ENCODE measurements at regions not wholly inside any gene's neighbourhood (a gene's known extent, or its start where the extent isn't known, plus 50 kb on each side); places are given as distances from the start of the nearest gene placed in this dataset.

DNA sequence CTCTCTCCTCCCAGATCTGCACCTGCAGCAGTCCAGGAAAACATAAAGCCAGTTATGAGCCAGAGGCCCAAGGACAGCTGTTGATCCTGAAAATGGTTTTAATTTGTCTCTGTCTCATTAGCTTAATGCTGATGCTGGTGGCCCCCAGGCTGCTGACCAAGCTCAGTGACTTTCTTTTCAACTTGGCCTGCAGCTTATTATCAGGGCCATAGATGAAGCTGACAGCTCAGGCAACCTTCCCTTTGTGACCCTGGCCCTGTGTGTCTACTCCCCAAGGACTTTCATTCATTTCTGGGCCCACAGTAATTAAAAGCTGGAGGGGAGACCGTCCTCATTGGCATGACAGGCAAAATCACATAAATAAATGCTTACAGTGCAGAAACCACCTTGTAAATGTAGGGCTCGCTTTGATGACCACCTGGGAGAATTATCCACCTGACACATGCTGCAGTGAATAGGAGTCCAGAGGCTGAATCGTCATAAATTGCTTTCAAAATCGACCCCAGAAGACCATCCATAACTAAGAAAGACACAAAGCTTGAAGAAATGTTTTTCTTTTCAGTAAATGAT, 138.5 kb downstream of the NPY start:
- TF ChIP-seq, protein P1, sequence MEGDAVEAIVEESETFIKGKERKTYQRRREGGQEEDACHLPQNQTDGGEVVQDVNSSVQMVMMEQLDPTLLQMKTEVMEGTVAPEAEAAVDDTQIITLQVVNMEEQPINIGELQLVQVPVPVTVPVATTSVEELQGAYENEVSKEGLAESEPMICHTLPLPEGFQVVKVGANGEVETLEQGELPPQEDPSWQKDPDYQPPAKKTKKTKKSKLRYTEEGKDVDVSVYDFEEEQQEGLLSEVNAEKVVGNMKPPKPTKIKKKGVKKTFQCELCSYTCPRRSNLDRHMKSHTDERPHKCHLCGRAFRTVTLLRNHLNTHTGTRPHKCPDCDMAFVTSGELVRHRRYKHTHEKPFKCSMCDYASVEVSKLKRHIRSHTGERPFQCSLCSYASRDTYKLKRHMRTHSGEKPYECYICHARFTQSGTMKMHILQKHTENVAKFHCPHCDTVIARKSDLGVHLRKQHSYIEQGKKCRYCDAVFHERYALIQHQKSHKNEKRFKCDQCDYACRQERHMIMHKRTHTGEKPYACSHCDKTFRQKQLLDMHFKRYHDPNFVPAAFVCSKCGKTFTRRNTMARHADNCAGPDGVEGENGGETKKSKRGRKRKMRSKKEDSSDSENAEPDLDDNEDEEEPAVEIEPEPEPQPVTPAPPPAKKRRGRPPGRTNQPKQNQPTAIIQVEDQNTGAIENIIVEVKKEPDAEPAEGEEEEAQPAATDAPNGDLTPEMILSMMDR (IDR thresholded peaks at IDR 0.05): no peak

DNA sequence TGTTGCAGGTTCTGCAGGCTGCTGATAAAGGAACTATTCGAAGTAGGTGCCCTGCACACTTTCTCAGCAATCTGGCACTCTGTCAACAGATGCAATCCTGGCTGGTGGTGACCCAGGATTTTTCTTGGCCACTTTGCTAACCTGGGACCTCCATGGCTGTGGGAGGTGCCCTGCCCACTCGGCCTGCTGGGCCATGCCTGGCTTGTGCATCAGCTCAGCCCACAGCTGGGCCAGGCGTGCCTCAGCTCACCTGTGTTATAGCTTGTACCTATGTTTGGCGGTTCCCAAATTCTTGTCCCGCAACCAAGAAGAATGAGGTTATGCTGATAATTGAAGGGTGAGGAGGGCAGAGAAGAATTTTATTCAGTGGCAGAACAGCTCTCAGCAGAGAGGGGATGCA, 141.7 kb downstream of the NPY start:
- TF ChIP-seq, protein P1 (IDR thresholded peaks at IDR 0.05): no peak

DNA sequence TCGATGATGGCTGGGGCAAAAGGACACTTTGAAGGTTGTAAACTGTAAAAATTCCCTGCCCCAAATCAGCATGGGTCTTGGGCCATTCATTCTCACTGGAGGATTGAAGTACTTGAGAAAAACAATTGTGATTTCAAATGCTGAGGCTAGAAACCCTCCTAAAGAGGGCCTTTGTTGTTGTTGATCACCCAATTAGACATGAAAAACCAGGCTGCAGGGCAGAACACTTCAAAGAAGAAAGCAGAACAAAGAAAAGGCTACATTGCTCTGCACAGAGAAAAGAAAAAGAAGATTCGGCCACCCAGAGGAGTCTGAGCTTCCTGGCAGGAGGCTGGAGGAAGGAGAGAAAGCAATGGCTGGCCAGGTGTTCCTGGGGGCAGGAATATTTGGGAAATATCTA, 143.1 kb downstream of the NPY start:
- TF ChIP-seq, protein P1 (IDR thresholded peaks at IDR 0.05): no peak

DNA sequence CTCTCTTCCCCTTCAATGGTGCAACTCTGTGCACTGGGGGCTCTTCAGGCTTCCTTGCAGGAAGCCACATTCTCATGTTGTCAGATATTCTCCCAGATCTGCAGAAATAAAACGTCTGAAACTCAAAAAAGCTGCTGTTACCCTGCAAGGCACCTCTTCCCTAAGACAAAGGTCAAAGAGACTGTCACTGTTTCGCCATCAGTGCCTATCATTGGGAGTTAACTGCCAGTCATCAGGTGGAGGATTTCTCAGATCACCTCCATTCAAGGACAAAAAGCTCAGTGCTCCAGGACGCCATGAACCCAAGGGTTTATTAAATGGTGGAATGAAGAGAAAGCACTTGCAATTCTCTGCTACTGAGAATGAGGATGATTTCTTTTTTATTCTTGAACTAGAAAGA, 144.6 kb upstream of the PALS2 start:
- TF ChIP-seq, protein P1 (IDR thresholded peaks at IDR 0.05): no peak

DNA sequence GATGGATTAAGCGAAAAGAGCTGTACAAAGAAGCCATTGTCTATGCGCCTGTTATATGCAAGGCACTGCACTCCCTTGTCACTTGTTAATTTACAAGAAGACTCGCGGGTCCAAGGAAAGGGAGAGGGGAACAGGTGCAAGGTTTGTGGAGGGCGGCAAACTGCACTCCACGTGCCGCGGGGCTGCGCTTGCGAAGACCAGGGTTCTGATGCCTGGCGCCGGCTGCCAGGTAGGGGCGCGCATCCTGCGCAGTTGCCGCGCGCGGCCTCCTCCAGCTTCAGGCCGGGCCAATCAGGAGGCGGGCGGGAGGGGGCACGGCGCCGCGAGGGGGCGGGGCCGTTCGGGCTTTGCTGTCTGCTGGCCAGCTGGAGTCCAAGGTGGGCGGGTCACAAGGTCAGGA, 140.6 kb upstream of the PALS2 start:
- TF ChIP-seq, protein P1 (IDR thresholded peaks at IDR 0.05): no peak

DNA sequence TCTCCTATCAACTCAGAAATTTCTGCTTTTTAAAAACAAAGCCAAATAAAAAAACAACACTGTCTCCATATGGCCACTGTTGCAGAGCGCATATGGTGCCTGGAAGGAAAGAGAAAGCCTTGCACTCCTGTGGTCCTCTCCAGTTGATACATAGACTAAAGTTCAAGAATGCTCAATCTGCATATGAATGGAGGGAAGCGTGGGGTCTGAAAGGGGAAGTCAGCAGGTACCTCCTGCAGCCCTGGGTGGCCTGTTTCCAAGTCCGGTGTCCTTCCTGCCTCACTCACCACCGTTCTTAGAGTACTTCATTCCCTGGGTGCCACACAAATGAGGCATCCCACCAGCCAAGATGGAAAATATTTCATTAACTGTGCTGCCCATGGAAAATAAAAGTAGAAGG, 138.3 kb upstream of the PALS2 start:
- TF ChIP-seq, protein P1 (IDR thresholded peaks at IDR 0.05): no peak

DNA sequence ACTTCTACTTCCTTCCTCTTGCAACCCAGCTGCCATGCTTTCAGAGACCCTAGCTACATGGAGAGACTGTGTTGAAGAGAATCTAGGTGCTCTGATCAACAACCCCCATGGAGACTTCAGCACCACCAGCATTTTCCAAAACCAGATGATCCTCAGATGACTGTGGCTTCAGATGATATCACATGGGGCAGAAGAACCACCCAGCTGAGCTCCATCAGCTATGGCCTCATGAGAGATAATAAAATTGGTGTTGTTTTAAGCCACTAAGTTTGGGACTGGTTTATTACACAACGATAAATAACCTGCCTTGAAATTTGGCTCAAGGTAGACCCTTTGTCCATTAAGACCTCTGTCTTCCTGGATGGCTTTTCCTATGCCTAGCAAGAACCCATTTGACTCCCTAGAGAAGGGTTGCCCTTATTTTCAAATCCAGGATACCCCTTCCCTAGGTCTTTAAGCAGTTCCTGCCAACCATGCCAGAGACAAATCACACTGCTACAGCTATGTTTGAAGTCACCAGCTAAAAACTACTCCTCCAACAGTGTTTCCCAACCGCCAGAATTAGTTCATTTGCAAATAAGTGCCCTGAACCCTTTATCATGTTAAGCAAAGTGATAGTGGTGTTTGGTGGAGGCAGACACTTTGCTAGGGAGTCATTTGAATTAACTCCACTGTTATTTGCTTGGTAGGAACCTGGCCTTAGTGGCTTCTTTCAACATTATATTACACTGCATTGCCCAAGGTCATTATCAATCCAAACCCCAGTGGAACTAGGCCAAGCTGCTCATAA, 136.9 kb upstream of the PALS2 start:
- TF ChIP-seq, protein P1 (IDR thresholded peaks at IDR 0.05): no peak

Measured in LNCAP (cell line).